GM12878 (cell line): ENCODE measurements at regions not wholly inside any gene's neighbourhood (a gene's known extent, or its start where the extent isn't known, plus 50 kb on each side); places are given as distances from the start of the nearest gene placed in this dataset.

Experiments used
- ATAC-seq: fragments of 200-7000 bp; cut with Tn5 transposase; 3 replicates; pipeline ENCODE4 v1.9.1; 2020; ENCODE audit warnings: mild to moderate bottlenecking, moderate library complexity
- BruUV-seq: library from RNA; stranded (reverse); fragments of 400-500 nt; replicated peaks from 2 replicates; lab custom pipeline; 2021; lab: Mats Ljungman, UMichigan
- CTCF ChIA-PET: fragments of 300-600 bp; sonication (Branson Sonifier 250); formaldehyde crosslinking; extraction: SDS; loops from one replicate; lab custom pipeline; 2021; ENCODE audit warnings: inconsistent platforms; lab: Yijun Ruan, JAX
- POLR2A ChIA-PET: fragments of 350-600 bp; formaldehyde crosslinking; extraction: SDS; loops from one replicate; lab custom pipeline; 2021; ENCODE audit warnings: inconsistent platforms; lab: Charles Lee
- RAD21 ChIA-PET: fragments of 300-600 bp; sonication (Branson Sonifier 250); formaldehyde crosslinking; loops from one replicate; lab custom pipeline; 2023; ENCODE audit warnings: antibody characterized with exemption; ENCODE audit not compliant: unreplicated experiment; lab: Charles Lee
- SMC1A ChIA-PET: fragments of 300-600 bp; sonication (Branson Sonifier 250); formaldehyde crosslinking; loops from one replicate; lab custom pipeline; 2023; ENCODE audit not compliant: unreplicated experiment, uncharacterized antibody; lab: Charles Lee
- DNase-seq: peaks from one replicate; pipeline ENCODE4 v3.0.0-alpha.2; 2011; ENCODE audit warnings: low read depth, low spot score
- FAIRE-seq: peaks from 3 replicates; lab custom pipeline; 2011; peaks lifted over from hg19 to GRCh38; lab: Jason Lieb, UNC
- H2AFZ ChIP-seq: 2 replicates; pipeline ENCODE4 v1.6.0; 2011; ENCODE audit warnings: low read depth, low read length, control low read depth; ENCODE audit not compliant: control insufficient read depth
- H3K27ac ChIP-seq: 2 replicates; pipeline ENCODE4 v1.5.1; 2011; ENCODE audit warnings: control low read depth; ENCODE audit not compliant: control insufficient read depth, insufficient read depth
- H3K27me3 ChIP-seq, 2 experiments: replicated peaks in 1 of 2; 2 replicates each; pipeline versions ENCODE4 v1.6.0 to v1.6.1; 2011; ENCODE audit warnings: low read length in 1 of 2; ENCODE audit not compliant: control insufficient read depth in 2 of 2, insufficient read depth in 2 of 2
- H3K36me3 ChIP-seq, 2 experiments: 2 replicates each; pipeline ENCODE4 v1.5.1; 2011; ENCODE audit warnings: low read length in 1 of 2; ENCODE audit not compliant: control insufficient read depth in 2 of 2, insufficient read depth in 2 of 2
- H3K4me1 ChIP-seq: 2 replicates; pipeline ENCODE4 v1.6.1; 2011; ENCODE audit warnings: mild to moderate bottlenecking, low read length, moderate library complexity, mixed read lengths; ENCODE audit not compliant: control insufficient read depth, insufficient read depth
- H3K4me2 ChIP-seq: 2 replicates; pipeline ENCODE4 v1.6.0; 2011; ENCODE audit warnings: control low read depth; ENCODE audit not compliant: control insufficient read depth, insufficient read depth
- H3K4me3 ChIP-seq: fragments of 200-600 bp; sonication (generic); 2 replicates; pipeline ENCODE4 v1.5.1; 2016
- H3K79me2 ChIP-seq: 2 replicates; pipeline ENCODE4 v1.6.0; 2011; ENCODE audit warnings: low read length; ENCODE audit not compliant: control insufficient read depth, insufficient read depth
- H3K9ac ChIP-seq: 2 replicates; pipeline ENCODE4 v1.8.0; 2011; ENCODE audit warnings: low read length, control low read depth, mixed read lengths; ENCODE audit not compliant: control insufficient read depth, insufficient read depth
- H3K9me3 ChIP-seq: replicated peaks from 3 replicates; pipeline ENCODE4 v1.5.1; 2011; ENCODE audit warnings: mild to moderate bottlenecking, low read length; ENCODE audit not compliant: control insufficient read depth, insufficient read depth
- H4K20me1 ChIP-seq: 2 replicates; pipeline ENCODE4 v1.6.0; 2011; ENCODE audit not compliant: control insufficient read depth, insufficient read depth
- CREM ChIP-seq: IDR thresholded peaks from 2 replicates; pipeline ENCODE4 v1.6.1; 2014; ENCODE audit warnings: antibody characterized with exemption, low read depth
- ESRRA ChIP-seq: IDR thresholded peaks from 2 replicates; pipeline ENCODE4 v1.6.1; 2012; ENCODE audit warnings: mild to moderate bottlenecking, low read length, improper control_type of control experiment
- EZH2 ChIP-seq: IDR thresholded peaks from 2 replicates; pipeline ENCODE4 v1.6.1; 2012; ENCODE audit warnings: low read depth, mild to moderate bottlenecking, control low read depth, inconsistent platforms, low read length, borderline replicate concordance; ENCODE audit not compliant: control insufficient read depth
- KDM1A ChIP-seq: fragments of 200-600 bp; sonication (generic); IDR thresholded peaks from 2 replicates; pipeline ENCODE4 v1.6.1; 2016; ENCODE audit warnings: borderline replicate concordance
- MEF2B ChIP-seq: fragments of 450-650 bp; IDR thresholded peaks from 2 replicates; pipeline ENCODE4 v1.6.1; 2018; ENCODE audit warnings: mild to moderate bottlenecking, moderate library complexity; ENCODE audit not compliant: partially characterized antibody, poor library complexity, severe bottlenecking
- NRF1 ChIP-seq: conservative IDR thresholded peaks from 2 replicates; pipeline ENCODE4 v1.6.1; 2011; ENCODE audit warnings: mild to moderate bottlenecking, low read depth, low read length, improper control_type of control experiment
- RAD21 ChIP-seq: IDR thresholded peaks from 2 replicates; pipeline ENCODE4 v1.6.1; 2011; ENCODE audit warnings: mild to moderate bottlenecking, low read depth, low read length, moderate library complexity; ENCODE audit not compliant: insufficient read depth
- RCOR1 ChIP-seq: conservative IDR thresholded peaks from 2 replicates; pipeline ENCODE4 v1.6.1; 2012; ENCODE audit warnings: low read depth, low read length, improper control_type of control experiment
- RUNX3 ChIP-seq: IDR thresholded peaks from 2 replicates; pipeline ENCODE4 v1.6.1; 2012; ENCODE audit warnings: low read length, inconsistent platforms
- SMC3 ChIP-seq: IDR thresholded peaks from 2 replicates; pipeline ENCODE4 v1.6.1; 2011; ENCODE audit warnings: low read length, improper control_type of control experiment, borderline replicate concordance
- TCF3 ChIP-seq: IDR thresholded peaks from 2 replicates; pipeline ENCODE4 v1.6.1; 2012; ENCODE audit warnings: low read depth, mild to moderate bottlenecking, low read length, borderline replicate concordance; ENCODE audit not compliant: insufficient read depth
- ZNF207 ChIP-seq: fragments of 450-650 bp; IDR thresholded peaks from 2 replicates; pipeline ENCODE4 v1.6.1; 2014; ENCODE audit warnings: antibody characterized with exemption, mild to moderate bottlenecking, borderline replicate concordance
- WGBS: methylation state at CpG from one replicate; pipeline ENCODE4 v1.1.6; 2016; ENCODE audit warnings: low lambda C conversion rate; ENCODE audit not compliant: insufficient replicate concordance, insufficient coverage; ENCODE audit errors: missing lambda C conversion rate; 5-methylcytosine and 5-hydroxymethylcytosine counted together
- in situ Hi-C: fragments of 300-500 bp; cut with MboI; formaldehyde crosslinking; loops from 9 replicates; pipeline ENCODE4 v1.14.3; 2018; ENCODE audit warnings: mixed read lengths
- intact Hi-C: fragments of 100-400 bp; cut with micrococcal nuclease; formaldehyde crosslinking; loops from one replicate; pipeline ENCODE4 v1.14.2; 2022; ENCODE audit not compliant: unreplicated experiment
- TF ChIP-seq, protein P1 (sequence below): IDR thresholded peaks from 2 replicates; pipeline ENCODE4 v1.6.1; 2012; ENCODE audit warnings: mild to moderate bottlenecking, low read depth, low read length
- TF ChIP-seq, protein P2 (sequence below): fragments of 450-650 bp; conservative IDR thresholded peaks from 2 replicates; pipeline ENCODE4 v1.6.1; 2017; ENCODE audit warnings: mild to moderate bottlenecking, moderate library complexity
- TF ChIP-seq, protein P3 (sequence below): fragments of 450-650 bp; formaldehyde crosslinking; IDR thresholded peaks from 2 replicates; pipeline ENCODE4 v1.4.0; 2020; ENCODE audit warnings: mild to moderate bottlenecking, moderate library complexity

DNA sequence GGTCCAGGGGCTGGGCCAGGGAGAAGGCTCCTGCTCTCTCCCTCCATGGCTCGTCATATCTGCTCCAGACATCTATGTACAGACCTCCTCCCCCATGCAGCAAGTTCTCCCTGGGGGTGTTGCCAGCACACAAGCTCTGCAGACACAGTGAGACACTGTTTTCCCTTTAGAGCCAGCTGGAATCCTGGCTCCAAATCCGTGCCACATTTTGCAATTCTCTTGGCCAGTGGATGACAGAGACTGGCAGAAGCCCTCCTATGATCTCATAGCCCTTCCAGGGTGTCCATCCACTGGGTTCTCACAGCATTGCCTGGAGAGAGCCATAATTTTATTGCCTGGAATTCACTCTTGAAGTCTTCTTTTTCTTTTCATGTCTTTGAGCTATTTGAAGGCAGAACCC, 203.9 kb downstream of the TLE3 start (continued):
- TF ChIP-seq MEF2B, result no peak
- TF ChIP-seq, protein P1, sequence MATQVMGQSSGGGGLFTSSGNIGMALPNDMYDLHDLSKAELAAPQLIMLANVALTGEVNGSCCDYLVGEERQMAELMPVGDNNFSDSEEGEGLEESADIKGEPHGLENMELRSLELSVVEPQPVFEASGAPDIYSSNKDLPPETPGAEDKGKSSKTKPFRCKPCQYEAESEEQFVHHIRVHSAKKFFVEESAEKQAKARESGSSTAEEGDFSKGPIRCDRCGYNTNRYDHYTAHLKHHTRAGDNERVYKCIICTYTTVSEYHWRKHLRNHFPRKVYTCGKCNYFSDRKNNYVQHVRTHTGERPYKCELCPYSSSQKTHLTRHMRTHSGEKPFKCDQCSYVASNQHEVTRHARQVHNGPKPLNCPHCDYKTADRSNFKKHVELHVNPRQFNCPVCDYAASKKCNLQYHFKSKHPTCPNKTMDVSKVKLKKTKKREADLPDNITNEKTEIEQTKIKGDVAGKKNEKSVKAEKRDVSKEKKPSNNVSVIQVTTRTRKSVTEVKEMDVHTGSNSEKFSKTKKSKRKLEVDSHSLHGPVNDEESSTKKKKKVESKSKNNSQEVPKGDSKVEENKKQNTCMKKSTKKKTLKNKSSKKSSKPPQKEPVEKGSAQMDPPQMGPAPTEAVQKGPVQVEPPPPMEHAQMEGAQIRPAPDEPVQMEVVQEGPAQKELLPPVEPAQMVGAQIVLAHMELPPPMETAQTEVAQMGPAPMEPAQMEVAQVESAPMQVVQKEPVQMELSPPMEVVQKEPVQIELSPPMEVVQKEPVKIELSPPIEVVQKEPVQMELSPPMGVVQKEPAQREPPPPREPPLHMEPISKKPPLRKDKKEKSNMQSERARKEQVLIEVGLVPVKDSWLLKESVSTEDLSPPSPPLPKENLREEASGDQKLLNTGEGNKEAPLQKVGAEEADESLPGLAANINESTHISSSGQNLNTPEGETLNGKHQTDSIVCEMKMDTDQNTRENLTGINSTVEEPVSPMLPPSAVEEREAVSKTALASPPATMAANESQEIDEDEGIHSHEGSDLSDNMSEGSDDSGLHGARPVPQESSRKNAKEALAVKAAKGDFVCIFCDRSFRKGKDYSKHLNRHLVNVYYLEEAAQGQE, result no peak
- TF ChIP-seq KDM1A, result no peak
- TF ChIP-seq NRF1, result no peak

DNA sequence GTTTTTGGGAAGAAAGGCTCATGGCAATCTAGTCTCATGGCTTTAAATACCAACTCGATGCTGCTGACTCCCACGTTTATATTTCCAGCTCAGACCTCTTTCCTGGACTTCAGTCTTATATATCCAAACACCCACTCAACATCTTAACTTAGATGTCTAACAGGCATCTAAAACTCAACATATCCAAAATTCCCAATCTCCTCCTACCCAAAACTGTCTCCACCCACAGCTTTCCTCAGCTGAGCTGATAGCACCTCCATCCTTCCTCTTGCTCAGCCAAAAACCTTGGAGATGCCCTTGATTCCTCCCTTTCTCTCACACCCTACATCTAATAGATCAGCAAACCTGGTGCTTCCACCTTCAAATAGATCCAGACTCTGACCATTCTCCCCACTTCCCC, 202.5 kb downstream of the TLE3 start:
- in situ Hi-C loops (no loop called here), intact Hi-C loops (no loop called here)
- Histone ChIP-seq H3K27ac (no peak overlapping the region), H3K79me2 (no peaks in the 10 kb centered on the region), H3K36me3 (no peaks in the 10 kb centered on the region), H3K9me3 (peaks cover 2% of the 10 kb centered on the region; the same call in 1 of the 3 replicates), H3K27me3 (peaks cover 0 to 8% of the 10 kb centered on the region in 2 experiments; a peak in 2 of 4 replicates), H4K20me1 (no peaks in the 10 kb centered on the region), H3K4me3 (no peak overlapping the region), H2AFZ (no peak overlapping the region), H3K9ac (no peak overlapping the region), H3K4me1 (no peaks in the 10 kb centered on the region), H3K4me2 (no peak overlapping the region)
- ATAC-seq, result no peak
- FAIRE-seq, result no peak
- ChIA-PET SMC1A (no interaction called here), CTCF (no interaction called here), RAD21 (no interaction called here), POLR2A (no interaction called here)
- no peak for DNase-seq
- WGBS, result 0% methylated on average over 2 of the region's 2 CpGs
- BruUV-seq, result no TSS peak
- TF ChIP-seq ZNF207 (no peak), EZH2 (no peak), CREM (no peak), SMC3 (no peak), ESRRA (no peak), RCOR1 (no peak), RUNX3 (no peak), TCF3 (no peak), RAD21 (no peak)
- TF ChIP-seq, protein P2, sequence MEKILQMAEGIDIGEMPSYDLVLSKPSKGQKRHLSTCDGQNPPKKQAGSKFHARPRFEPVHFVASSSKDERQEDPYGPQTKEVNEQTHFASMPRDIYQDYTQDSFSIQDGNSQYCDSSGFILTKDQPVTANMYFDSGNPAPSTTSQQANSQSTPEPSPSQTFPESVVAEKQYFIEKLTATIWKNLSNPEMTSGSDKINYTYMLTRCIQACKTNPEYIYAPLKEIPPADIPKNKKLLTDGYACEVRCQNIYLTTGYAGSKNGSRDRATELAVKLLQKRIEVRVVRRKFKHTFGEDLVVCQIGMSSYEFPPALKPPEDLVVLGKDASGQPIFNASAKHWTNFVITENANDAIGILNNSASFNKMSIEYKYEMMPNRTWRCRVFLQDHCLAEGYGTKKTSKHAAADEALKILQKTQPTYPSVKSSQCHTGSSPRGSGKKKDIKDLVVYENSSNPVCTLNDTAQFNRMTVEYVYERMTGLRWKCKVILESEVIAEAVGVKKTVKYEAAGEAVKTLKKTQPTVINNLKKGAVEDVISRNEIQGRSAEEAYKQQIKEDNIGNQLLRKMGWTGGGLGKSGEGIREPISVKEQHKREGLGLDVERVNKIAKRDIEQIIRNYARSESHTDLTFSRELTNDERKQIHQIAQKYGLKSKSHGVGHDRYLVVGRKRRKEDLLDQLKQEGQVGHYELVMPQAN, result no peak
- TF ChIP-seq, protein P3, sequence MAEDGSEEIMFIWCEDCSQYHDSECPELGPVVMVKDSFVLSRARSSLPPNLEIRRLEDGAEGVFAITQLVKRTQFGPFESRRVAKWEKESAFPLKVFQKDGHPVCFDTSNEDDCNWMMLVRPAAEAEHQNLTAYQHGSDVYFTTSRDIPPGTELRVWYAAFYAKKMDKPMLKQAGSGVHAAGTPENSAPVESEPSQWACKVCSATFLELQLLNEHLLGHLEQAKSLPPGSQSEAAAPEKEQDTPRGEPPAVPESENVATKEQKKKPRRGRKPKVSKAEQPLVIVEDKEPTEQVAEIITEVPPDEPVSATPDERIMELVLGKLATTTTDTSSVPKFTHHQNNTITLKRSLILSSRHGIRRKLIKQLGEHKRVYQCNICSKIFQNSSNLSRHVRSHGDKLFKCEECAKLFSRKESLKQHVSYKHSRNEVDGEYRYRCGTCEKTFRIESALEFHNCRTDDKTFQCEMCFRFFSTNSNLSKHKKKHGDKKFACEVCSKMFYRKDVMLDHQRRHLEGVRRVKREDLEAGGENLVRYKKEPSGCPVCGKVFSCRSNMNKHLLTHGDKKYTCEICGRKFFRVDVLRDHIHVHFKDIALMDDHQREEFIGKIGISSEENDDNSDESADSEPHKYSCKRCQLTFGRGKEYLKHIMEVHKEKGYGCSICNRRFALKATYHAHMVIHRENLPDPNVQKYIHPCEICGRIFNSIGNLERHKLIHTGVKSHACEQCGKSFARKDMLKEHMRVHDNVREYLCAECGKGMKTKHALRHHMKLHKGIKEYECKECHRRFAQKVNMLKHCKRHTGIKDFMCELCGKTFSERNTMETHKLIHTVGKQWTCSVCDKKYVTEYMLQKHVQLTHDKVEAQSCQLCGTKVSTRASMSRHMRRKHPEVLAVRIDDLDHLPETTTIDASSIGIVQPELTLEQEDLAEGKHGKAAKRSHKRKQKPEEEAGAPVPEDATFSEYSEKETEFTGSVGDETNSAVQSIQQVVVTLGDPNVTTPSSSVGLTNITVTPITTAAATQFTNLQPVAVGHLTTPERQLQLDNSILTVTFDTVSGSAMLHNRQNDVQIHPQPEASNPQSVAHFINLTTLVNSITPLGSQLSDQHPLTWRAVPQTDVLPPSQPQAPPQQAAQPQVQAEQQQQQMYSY, result no peak
